CD4-positive, alpha-beta T cell treated with Interleukin-17A for 1 hour (primary cell): ENCODE measurements at regions not wholly inside any gene's neighbourhood (a gene's known extent, or its start where the extent isn't known, plus 50 kb on each side); places are given as distances from the start of the nearest gene placed in this dataset.
"Not testable (repeated sequence)": the region's sequence is repeated elsewhere in the genome, so short reads cannot be mapped to it uniquely, and the experiment has no call there.

ENCODE experiments used
- DNase-seq: peaks from one replicate; pipeline ENCODE4 v3.0.0-alpha.2; 2020

DNA sequence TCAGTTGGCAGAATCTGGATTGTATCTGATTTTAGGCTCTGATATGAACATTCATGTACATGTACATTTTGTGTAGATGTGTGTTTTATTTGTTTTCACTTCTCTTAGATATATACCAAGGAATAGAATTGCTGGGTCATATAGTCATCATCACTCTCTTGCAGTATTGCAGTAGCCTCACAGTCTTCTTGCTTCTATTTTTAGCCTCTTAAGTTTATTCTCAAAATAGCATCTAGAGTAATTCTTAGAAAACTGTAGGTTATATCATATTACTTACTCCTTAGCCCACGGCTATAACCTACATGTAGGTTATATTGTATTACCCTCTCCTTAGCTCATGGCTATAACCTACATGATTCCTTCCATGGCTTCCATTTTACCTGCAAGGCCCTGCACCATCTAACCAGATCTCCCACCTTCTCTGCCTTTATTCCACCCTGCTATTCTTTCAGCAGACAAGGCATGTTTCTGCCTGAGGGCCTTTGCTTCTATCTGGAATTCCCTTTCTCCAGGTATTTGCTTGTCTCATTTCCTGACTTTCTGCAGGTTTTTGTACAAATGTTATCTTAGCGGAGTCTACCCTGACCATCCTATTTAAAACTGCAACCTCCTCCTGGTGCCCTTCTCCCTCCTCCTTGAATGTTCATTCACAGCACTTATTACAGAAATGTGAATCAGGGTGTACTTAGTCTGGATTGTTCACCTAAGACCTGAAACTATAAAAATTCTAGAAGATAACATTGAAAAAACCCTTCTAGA is 109.0 kb upstream of the ETV3 start:
- DNase-seq, result no peak

- no peak for DNase-seq
Observed at GRCh38 chr1:157245823-157246222, 107.6 kb upstream of the ETV3 start.

- DNase-seq, result no peak
Observed at GRCh38 chr1:157241185-157241538, 103.0 kb upstream of the ETV3 start.

- DNase-seq, result no peak
Observed at GRCh38 chr1:157240495-157241184, 102.4 kb upstream of the ETV3 start.

DNA sequence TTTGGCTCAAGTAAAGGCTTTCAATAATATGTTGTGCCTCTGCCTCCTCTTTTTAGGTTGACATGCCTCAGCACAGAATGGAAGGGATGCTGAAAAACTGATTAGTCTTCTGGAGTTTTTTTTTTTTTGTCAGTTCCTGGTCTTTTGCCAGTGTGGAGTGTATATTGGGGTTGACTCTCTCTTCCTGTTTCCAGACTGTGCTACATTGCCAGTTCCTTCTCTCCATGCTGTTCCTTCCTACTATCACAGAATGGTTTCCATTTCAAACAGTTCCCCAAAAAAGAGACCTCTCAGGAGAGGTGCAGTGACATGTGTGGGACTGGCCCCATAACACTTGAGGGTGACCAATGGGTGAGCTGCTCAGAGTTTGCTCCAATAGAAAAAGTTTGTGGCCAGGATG is 101.7 kb upstream of the ETV3 start:
- no peak for DNase-seq

GRCh38 chr1:157238585-157238984 is 100.4 kb upstream of the ETV3 start:
- no peak for DNase-seq

DNA sequence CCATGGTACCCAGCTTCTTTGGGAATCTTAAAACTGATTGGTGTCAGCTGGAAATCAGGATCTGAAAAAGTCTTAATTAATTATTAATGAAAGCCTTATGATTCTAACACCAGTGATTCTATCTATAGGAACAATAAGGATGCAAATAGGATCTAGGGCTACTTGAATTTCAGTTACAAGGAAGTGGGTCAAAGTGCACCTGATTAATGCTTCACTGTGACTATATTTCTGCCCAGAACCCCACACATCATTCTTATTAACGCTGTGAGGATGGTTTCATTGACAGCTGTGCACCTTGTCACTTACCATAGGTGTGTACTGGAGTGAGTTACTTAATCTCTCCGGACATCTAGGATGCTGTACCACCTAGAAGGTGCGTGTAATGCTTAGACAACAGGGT is 99.8 kb upstream of the ETV3 start:
- DNase-seq, result no peak

DNA sequence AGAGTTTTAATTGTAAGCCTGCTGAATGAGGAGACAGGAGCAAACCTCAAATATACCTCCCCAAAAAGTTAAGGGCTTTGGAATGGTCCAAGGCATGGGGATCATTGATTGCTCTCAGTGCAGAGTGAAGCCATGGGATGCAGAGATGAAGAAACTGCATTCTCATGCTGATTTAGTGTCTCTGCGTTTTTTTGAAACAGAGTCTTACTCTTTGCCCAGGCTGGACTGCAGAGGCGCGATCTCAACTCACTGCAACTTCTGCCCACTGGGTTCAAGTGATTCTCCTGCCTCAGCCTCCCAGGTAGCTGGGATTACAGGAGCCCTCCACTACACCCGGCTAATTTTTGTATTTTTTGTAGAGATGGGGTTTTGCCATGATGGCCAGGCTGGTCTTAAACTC is 99.3 kb upstream of the ETV3 start:
- DNase-seq, result no peak

DNA sequence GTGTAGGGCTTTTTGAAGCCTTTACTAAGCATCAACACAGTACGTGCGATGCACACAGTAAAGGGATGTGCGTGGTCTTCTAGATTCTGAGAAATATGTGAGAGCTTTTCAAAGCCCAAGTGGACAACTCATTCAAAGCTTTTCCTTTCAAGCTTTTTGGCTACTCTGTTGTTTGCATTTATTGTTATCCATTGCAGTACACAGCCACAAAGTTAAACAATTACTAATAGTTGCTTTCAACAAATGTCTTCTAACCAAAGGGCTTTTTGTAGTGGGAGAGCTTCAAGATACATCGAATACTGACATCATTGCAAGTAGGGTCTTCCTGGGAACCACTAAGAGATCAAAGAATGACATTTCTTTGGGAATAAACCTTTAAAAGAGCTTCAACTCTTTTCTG is 97.9 kb upstream of the ETV3 start:
- no peak for DNase-seq

DNA sequence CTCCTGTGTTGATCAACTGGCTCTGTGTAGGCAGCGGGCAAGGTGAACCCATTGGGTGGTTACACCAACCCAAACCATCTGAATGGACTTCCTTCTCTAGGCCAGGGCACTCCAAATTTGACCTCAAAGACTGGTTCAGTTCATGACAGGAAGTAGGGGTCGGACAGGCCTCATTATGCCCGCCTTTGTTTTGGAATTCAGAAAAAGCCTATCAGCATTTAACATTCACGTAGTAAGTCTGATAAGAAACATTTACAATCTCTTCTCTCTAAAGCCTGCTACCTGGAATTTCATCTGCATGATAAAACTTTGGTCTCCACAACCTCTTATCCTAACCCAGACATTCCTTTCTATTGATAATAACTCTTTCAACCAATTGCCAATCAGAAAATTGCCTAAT is 97.1 kb upstream of the ETV3 start:
- no peak for DNase-seq

DNA sequence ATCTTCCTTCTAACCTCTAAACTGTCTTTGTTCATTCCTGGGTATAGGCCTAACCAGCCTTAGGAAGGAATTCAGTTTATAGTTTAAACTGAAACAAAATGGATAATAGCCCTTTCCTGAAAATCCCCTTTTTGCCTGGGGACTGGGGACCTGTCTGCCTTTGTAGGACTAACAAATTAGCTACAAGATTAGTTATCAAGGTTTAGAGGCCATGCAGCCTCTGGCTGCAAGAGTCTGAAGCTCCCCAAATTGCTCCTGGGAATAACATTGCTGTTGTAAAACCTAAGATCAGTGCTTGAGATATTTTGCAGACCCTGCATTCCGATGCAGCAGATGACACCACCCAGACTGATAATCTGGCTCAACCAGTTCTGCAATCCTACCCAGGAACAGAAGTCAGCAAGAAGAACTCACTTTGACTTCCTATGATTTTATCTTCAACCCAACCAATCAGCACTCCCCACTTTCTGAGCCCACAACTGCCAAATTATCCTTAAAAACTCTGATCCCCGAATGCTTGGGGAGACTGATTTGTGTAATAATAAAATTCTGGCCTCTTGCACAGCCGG is 96.6 kb upstream of the ETV3 start:
- DNase-seq, result no peak

- DNase-seq, result no peak
Observed at GRCh38 chr1:157233131-157233530, 94.9 kb upstream of the ETV3 start.

GRCh38 chr1:157231846-157232525 is 93.8 kb upstream of the ETV3 start:
- no peak for DNase-seq

DNA sequence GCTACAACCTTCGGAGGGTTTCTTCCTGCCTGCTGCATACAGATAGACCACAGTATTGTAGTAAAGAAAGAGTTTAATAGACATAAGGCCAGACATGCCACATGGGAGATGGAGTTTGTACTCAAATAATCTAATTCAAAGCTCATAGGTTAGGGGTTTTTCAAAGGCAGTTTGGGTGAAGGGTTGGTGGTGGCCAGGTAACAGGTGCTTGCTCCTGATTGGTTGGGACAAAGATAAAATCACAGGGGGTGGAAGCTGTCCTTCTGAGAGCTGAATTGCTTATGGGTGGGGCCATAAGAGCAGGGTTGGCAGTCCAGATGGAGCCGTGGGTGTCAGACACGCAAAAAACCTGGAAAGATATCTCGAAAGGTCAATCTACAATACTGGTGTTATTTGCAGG is 92.3 kb upstream of the ETV3 start:
- no peak for DNase-seq

DNA sequence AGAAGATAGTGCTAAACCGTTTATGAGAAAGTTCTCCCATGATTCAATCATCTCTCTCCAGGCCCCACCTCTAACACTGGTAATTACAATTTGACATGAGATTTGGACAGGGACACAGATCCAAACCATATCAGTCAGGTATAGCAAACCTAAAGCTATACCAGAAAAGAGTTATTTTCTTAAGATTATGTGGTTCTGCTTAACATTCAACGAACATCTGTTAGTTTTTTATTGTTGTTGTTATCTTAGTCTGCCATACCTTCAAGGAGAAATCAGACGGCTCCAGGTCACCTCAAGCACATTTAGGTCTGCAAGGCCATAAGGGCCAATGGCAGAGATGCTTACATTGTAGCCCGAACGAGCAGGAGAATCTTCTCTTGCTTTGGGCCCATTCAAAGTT is 89.5 kb upstream of the ETV3 start:
- DNase-seq, result no peak

DNA sequence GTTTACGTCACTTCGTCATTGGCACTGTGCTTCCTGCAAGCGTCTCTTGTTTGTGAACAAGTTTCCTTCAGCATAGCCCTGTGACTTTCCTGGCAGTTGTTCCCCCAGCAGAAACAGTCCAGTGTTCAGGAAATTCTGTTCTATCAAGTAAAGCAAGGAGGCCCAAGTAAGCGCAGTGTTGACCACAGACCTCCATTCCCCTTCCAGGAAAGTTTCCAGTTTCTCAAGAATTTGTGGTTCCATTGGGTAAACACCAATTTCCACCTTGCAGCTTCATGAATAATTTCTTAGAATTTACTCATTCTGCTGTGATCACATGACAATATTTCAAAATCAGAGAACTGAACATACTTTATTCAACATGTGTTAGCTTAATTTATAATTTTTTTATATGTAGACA is 88.5 kb upstream of the ETV3 start:
- no peak for DNase-seq

DNA sequence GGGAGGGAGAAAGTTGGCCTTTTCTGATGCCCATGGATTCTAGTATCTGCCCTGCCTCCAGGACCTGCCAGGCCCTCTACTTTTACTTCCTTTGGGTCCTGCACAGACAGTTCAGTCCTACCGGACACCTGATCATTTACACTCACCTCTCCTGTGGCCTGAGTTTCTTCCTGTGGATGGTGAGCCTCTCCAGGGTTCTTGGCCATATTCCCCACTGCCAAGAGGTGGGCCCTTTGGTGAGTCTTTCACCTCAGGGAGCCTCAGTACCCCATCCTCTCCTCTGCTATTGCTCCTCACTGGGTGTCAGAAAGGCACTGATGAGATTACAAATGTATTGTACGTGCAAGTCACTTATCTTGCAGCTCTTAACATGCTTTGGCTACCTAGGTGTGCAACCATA is 81.4 kb upstream of the ETV3 start:
- DNase-seq, result no peak

DNA sequence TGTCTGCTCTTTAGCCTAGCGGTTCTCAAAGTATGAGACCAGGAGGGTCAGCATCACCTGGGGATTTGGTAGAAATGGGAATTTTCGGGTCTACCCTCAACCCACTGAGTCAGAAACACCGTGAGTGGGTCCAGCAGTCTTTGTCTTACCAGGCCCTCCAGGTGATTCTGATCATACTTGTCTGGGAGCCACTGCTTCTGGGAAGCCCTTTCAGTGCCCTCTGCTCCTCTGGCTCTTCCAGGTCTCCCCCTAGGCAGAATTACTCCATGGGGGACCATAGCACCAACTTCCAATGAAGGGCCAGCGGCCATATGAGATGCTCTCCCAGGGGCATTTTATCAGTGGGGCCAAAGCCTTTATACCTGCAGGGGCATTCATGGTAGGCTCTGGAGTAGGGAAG is 81.0 kb upstream of the ETV3 start:
- no peak for DNase-seq

DNA sequence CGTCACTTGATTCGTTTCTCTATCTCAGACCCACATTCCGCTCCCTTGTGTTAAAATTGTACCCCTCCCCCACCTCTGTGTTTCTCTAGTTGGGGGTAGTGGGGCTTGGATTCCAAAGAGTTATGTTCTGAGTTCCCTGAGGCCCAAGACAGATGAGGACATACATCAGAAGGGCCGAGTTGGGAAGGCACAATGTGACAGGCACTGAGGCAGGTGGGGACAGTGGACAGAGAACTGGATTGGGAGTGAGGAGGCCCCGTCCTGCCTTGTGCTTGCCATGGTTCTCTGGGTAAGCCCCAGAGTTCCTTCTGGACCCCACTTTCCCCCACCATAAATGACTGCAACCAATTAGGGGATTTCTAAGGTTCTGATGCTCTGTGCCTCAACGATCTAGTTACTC is 80.5 kb upstream of the ETV3 start:
- no peak for DNase-seq

DNA sequence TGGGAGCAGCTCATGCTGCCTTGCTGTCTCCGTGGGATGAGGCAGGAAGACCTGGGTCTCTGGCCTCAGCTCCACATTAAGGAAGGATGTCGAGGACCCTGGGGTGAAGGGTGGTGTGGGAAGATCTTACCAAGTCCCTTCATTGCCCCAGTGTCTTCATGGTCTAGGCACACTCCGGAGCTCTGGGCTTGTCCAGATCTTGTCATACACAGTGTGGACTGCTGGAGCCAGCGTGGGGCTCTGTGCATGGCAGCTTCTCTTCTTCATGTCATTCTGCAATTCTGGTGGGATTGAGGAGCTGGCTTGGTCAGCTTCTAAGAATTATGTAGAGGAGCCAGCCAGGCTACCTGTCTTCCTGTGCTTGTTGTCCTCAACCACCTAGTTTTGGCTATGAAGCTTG is 79.3 kb upstream of the ETV3 start:
- DNase-seq, result no peak

GRCh38 chr1:157213836-157214235 is 75.6 kb upstream of the ETV3 start:
- DNase-seq, result no peak

DNA sequence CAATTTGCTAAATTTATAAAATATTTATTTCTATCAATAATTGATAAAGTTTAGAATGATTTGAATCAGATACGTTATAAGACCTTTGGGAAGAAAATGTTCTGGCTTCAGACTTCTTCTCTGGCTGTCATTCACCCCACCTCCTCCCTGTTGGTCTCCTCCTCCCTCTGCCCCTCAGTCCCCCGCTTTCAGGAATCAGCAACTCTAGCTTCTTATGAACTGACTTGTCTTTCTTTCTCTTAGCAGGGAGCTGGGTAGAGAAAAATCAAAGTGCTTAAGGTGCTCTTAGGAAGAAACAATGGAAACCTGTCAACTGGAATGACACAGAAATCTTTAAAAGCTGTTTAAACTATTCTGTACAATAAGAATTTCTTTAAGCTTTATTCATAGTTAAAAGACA is 71.3 kb upstream of the ETV3 start:
- no peak for DNase-seq

- DNase-seq, result not testable (repeated sequence)
Observed at GRCh38 chr1:157205982-157206381, 67.8 kb upstream of the ETV3 start.

DNA sequence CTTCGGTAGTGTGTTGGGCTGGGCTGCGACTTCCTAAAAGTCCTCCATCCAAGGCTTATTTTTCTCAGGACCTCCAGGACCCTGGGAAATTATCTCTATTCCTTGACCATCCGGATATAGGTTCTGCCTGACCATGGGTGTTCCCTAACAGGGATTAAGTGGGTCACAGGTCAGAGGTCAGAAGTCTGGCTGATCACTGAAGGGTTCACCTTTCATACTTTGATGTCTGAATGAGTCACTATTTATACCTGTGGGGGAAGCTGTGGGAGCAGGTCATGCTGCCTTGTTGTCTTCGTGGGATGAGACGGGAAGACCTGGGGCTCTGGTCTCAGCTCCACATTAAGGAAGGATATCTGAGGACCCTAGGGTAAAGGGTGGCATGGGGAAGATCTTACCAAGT is 65.0 kb upstream of the ETV3 start:
- no peak for DNase-seq
